GM21360 (cell line): ENCODE measurements at regions not wholly inside any gene's neighbourhood (a gene's known extent, or its start where the extent isn't known, plus 50 kb on each side); places are given as distances from the start of the nearest gene placed in this dataset.

Source experiments
- ATAC-seq: cut with Tn5 transposase; IDR thresholded peaks from one replicate; pipeline ENCODE4 v1.9.1; 2021; ENCODE audit warnings: mild to moderate bottlenecking, moderate library complexity; ENCODE audit not compliant: unreplicated experiment

DNA sequence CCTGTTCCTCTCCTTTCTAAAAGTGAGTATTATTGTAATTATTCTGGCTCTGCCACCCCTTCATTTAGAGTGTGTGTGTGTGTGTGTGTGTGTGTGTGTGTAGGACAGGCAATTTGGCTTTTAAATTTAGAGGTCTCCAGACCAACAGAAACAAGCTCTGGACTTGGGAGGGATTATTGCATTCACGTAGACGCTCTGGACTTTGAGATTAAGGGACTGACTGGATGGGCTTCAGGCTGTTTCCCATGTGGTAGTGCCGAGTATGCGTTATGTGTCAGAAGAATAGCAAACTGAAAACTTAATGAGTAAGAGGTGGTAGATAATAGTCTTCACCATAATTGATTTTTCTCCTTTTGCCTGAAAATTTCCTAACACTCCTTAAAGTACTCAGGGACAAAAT is 281.9 kb downstream of the USP25 start:
- no peak for ATAC-seq

DNA sequence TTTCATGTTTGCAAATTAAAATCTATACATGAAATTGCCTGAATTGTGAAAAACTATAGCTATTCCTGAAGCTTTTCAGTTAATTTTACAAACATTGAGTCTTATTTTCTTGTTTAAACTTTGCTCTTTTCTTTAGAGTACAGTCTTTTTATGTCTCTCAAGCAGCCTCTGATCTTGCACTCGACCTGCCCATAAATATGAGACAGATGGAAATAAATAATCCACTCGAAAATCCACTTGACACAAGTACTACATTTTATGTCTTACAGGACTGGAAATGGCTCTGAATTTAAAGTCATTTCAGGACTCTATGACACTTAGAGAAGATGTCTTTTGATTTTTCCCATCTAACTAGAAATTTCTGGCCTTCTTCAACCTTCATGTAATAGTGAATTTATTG is 283.8 kb downstream of the USP25 start:
- ATAC-seq, result no peak

GRCh38 chr21:16020878-16021277 is 291.1 kb downstream of the USP25 start:
- no peak for ATAC-seq

DNA sequence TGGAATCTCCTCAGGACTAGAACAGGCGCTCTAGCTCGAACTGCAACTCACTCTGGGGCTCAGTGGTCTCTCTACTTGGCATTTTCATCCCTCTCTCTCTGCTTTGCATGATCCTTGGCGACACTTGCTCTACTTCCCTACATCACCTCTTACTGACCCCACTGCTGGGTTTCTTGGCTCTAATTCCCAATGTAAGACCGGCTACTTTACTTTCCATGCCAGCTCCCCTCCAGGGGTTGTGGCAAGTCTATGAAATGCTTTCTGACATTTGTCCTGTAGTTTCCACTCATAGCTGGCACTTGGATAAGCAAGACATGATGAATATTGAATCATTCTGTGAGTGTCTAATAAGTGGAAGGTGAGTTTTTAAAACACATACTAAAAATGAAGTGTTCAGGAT is 292.3 kb downstream of the USP25 start:
- ATAC-seq, result no peak

- ATAC-seq, result no peak
Observed at GRCh38 chr21:16022921-16023320, 293.1 kb downstream of the USP25 start.

DNA sequence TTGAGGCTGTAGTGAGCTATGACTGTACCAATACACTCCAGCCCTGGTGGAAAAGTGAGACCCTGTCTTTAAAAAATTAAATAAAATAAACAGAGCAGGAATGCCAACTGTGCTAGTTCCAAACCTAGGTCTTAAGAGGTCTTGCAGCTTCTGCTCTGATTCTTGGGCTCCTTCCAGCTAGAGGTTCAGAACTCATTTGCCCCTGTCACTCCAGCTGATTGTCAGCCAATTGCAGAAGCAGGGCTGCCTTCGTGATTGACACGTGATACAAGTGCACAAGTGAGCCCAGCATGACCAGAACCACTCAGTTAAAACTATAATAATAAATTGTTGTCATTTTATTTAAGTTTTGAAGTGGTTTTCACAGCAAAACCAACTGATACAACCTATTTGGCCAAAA is 298.4 kb downstream of the USP25 start:
- no peak for ATAC-seq

GRCh38 chr21:16028941-16029464 is 299.2 kb downstream of the USP25 start:
- ATAC-seq, result no peak

DNA sequence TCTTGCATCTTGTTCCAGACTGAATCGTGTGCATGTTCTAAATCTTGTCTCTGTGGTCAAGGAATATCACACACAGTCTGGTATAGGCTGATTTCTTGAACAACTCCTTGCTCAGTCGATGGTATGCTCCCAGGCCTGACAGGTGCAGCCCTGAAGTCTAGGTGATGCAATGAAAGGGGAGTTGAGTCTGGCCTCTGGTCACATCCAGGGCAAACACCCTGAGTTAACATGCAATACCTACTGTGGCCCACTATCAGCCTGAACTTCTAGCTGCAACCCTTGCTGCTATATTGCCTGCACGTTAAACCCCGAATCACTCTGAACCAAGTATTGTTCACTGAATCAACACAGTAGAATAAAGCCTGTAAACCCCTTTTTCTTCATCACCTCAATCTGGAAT is 303.4 kb downstream of the USP25 start:
- ATAC-seq, result no peak

DNA sequence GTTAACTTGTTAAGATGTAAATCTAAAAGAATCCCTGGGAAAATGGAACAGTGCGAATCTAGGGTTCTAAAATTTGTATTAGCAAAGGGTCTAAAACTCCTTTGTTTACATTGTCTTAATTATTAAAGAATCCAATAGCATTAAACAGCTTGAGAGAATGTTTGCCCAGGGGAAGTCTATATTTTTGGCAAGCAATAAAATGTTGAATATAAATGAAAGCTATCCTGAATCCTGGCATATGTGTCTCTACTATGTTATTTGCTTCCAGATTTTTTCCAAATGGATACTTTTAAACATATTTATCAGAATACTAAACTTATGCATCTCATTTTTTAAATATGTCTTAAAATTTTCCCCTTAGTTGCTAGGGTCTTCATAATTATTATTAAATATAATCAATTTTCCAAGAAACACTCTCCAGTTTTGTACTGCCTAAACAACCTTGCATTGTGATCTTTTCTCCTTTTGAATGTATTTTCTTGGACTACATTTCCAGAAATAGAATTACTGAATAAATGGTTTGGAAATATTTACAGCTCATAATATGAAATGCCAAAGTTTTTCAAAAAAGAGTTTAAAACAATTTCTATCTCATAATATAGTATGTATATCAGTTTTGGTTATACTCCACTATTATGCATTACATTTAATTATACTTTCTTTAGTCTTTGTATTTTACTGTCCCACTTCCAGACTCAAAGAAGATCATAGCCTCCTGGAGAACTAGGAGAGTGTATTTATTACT is 304.8 kb downstream of the USP25 start:
- ATAC-seq, result no peak

DNA sequence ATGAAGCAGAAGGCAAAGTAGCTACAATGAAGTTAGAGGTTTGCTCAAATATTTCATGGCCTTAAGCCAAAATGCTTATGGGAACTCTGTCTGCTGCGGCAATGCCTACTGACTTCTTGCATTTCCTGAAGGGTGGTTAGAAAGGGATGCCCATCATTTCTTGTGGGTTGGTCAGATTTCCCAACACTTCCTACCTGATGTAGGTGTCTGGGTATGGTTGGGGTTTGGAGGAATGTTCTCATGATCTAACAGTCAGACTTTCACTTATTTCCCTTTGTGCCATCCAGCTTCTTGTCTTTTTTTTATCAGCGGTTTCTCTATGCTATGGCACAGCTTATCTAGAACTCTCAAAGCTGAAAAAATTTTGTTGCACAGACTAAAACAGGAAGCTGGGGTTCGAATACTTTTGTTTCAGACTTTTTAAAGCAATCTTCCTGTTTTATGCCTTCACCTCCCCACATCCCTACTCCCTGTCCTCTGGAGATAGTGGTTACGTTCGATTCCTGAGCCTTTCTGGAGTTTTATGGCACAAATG is 307.7 kb downstream of the USP25 start:
- no peak for ATAC-seq

GRCh38 chr21:16040601-16041000 is 310.8 kb downstream of the USP25 start:
- ATAC-seq, result no peak

DNA sequence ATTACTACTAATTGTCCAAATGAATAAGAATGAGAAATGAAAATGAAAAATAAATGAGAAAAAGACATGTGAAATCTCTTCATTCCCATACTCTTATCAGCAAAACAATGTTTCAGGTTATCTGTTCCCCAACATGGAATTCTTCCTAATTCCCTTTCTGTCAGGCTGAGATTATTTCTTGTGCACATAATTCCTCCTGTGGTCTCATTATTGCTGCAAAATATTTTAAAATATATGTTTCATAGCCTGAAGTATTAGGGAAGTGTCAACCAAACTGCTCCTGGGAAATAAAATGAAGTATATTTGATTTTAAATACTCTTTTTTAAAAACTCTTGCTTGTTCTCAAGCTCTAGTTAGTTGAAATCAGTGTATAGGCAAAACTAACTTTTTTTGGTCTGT is 314.9 kb downstream of the USP25 start:
- ATAC-seq, result no peak

GRCh38 chr21:16046656-16047330 is 317.0 kb downstream of the USP25 start:
- no peak for ATAC-seq

DNA sequence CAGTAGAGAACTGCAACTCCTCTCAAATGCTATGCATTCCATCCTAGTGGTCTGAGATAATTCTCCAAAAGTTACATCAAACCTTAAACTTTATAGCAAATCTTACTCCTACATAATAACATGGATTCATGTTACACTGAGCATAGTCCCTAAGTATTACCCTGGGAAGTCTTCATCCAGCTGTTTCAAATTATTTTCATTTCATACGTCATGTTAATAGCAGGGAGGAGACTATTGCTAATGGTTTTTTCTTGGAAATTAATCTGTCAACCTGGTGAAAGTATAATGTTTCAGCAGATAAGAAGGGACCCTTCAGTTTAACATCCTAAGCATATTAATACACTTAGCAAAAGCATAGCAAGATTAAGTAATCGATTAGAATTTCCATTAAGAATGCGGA is 318.1 kb downstream of the USP25 start:
- ATAC-seq, result no peak

DNA sequence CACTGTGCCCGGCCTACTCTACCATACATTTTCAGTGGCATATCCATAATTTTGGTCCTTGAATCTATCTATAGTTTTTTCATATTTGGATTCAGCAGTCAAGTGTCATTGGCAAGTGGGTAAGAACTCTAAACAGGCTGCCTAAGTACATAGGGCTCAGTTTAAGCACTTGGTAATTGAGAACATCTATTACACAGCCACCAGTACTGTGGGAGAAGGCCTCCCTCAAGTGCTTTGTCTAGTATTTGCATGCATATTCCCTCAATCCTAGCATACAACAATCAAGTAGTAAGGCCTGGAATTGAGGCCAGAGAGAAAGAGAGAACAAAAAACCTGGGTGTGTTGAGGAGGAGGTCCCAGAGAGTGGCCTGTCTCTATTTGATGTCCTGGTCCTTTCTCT is 325.2 kb downstream of the USP25 start:
- no peak for ATAC-seq

DNA sequence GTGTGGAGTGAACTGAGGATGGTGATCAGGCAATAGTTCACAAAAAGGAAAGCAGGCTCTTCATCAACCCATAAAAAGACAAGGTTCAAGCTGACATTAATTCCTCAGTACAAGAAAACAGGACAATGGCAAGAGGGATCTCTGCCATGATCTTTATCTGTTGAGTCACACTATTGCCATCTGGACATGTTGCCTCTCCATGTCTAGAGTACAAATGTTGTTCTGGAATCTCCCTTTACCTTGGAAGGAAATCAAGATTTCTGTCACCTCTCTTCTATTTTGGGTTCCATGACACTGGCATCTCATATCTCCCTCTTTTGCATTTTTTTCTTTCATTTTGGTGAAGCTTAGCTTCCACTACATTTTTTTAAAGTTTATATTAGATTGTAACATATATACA is 329.1 kb downstream of the USP25 start:
- ATAC-seq, result no peak

DNA sequence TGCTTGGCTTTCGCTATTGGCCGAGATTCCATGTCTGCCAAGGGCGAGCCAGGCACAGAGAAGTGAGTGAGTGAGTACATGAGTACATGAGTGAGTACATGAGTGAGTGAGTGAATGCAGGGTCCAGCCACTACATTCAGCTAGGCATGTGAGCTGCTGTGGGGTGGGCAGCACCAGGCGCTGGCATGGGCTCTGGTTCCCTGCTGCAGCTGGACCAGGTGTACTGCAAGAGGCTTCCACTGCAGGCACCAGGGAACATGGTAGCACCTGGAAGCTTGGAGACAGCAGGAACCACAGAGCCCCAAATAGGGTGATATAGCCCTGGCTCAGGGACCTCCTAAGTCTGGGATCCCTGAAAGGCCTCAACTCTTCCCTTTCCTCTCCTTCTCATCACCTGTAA is 330.2 kb downstream of the USP25 start:
- ATAC-seq, result no peak

DNA sequence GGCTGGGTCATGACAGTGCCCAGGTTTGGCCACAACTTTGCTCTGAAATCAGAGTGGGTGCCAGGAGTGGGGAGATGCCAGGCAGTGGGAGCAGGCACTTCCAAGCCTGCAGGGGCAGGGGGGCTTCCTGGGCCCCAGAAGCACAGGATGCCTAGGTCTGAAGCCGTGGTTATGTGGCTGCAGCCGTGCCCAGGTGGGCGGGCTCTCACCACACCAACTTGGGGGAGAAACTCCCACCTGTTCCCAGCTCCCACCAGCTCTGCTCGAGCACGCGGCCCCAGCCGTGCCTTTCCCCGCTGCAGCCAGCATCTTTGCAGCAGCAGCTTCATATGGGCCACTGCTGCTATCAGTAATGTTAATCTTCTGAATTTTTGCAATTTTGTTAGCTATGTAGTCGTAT is 331.4 kb downstream of the USP25 start:
- no peak for ATAC-seq

DNA sequence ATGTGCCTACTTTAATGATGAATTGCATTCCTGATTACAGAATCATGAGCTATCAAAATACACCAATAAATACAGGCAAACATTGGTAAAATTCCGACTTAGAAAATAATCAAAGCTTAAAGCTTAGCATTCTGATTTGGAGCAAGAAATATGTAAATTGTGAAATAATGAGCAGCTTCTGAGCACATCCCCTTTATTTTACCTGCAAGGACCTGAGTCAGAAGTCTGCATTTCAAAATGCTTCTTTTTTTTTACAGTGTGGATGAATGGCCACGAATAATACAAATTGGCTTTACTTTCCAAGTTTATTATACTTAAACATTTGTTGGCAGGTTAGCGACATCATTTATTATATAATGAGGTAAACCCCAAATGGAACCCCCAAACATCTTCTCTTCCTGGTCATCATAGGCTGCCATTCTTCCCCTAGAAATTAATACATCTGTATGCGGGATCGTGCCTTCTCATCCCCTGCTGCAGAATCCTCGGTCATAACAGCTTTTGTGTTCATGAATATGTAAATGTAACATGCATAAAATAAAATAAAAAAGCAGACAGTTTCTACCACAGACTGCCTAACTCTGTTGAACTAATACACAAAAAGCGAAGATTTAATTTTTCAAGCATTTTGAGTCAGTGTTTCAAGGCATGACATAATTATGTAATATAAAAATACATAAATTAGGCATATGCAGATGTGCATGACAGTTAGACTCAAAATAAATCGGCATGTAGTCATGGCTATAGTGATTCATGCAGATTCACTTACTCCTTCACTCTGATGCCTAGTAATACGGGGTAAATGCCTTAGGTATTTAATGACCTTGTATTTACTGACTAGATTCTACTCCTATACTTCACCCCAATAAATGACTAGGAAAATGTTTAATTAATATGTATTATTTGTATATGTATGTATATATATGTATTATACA is 339.7 kb downstream of the USP25 start:
- no peak for ATAC-seq

DNA sequence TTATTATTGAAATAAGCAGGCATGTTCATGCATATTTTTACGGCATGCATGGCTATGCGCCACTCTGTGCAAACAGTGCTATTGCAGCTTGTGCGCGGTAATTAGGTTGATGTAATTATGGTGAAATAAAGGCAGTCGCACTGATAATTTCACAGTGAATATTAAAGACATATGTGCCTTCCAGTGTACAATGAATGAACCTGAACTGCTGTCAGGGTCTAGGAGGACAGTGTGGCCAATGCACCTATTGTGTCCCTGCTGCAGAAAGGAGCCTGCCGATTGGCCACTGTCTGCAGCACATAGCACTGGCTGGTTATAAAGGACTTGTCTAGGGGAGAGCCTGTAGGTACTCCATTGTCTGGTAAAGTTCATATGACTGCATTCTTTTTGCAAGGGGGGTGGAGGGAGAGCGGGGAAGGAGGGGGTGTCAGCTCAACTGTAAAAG is 340.4 kb downstream of the USP25 start:
- no peak for ATAC-seq

- no peak for ATAC-seq
Observed at GRCh38 chr21:16071092-16071491, 341.3 kb downstream of the USP25 start.
